HEK293T (cell line): ENCODE measurements at regions not wholly inside any gene's neighbourhood (a gene's known extent, or its start where the extent isn't known, plus 50 kb on each side); places are given as distances from the start of the nearest gene placed in this dataset.

Experiments
- FOXM1 ChIP-seq: fragments of 450-650 bp; IDR thresholded peaks from 2 replicates; pipeline ENCODE4 v1.6.1; 2017; ENCODE audit warnings: mild to moderate bottlenecking, borderline replicate concordance
- L3MBTL2 ChIP-seq: fragments of 450-650 bp; conservative IDR thresholded peaks from 2 replicates; pipeline ENCODE4 v1.6.1; 2016; ENCODE audit warnings: mild to moderate bottlenecking
- TARDBP ChIP-seq: fragments of 450-650 bp; IDR thresholded peaks from 2 replicates; pipeline ENCODE4 v1.6.1; 2016

GRCh38 chr2:2985020-2985419 is 392.6 kb downstream of the EIPR1 start:
- TF ChIP-seq TARDBP (no peak), L3MBTL2 (no peak), FOXM1 (no peak)
